ENCODE measurements at regions not wholly inside any gene's neighbourhood (a gene's known extent, or its start where the extent isn't known, plus 50 kb on each side); places are given as distances from the start of the nearest gene placed in this dataset.

- CTCF ChIA-PET: no interaction called here
- FAIRE-seq (no peak), DNase-seq (ENCODE audit: low read depth in 1 of 2, low spot score in 1 of 2) (no peak), ATAC-seq (no peak)
- H3K4me1 ChIP-seq: no peaks in the 10 kb centered on the region
- H3K4me3 ChIP-seq: no peak overlapping the region
- 38% methylated on average over 4 of the region's 4 CpGs for WGBS (ENCODE audit: missing lambda C conversion rate)
- no peaks in the 10 kb centered on the region for H3K9me3 ChIP-seq
- POLR2A ChIA-PET: no interaction called here
- TF ChIP-seq, protein P1, sequence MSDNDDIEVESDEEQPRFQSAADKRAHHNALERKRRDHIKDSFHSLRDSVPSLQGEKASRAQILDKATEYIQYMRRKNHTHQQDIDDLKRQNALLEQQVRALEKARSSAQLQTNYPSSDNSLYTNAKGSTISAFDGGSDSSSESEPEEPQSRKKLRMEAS (IDR thresholded peaks at IDR 0.05): no peak
- TF ChIP-seq EHMT2 (IDR thresholded peaks at IDR 0.05; ENCODE audit: low read depth) (no peak), RCOR1 (IDR thresholded peaks at IDR 0.05; ENCODE audit: low read depth, low read length) (no peak), FOSL2 (IDR thresholded peaks at IDR 0.05) (no peak), FOSL2 (CRISPR knock-in tag; IDR thresholded peaks at IDR 0.05) (no peak)
- TF ChIP-seq, protein P2, sequence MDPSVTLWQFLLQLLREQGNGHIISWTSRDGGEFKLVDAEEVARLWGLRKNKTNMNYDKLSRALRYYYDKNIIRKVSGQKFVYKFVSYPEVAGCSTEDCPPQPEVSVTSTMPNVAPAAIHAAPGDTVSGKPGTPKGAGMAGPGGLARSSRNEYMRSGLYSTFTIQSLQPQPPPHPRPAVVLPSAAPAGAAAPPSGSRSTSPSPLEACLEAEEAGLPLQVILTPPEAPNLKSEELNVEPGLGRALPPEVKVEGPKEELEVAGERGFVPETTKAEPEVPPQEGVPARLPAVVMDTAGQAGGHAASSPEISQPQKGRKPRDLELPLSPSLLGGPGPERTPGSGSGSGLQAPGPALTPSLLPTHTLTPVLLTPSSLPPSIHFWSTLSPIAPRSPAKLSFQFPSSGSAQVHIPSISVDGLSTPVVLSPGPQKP (IDR thresholded peaks at IDR 0.05; ENCODE audit: low read depth, low read length): no peak
- TF ChIP-seq, protein P3, sequence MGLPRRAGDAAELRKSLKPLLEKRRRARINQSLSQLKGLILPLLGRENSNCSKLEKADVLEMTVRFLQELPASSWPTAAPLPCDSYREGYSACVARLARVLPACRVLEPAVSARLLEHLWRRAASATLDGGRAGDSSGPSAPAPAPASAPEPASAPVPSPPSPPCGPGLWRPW (IDR thresholded peaks at IDR 0.05): no peak
- no peak overlapping the region for H3K4me2 ChIP-seq
- no peak overlapping the region for H3K27ac ChIP-seq
Measured at GRCh38 chr13:88183440-88183839, 512.3 kb downstream of the SLITRK5 start.

DNA sequence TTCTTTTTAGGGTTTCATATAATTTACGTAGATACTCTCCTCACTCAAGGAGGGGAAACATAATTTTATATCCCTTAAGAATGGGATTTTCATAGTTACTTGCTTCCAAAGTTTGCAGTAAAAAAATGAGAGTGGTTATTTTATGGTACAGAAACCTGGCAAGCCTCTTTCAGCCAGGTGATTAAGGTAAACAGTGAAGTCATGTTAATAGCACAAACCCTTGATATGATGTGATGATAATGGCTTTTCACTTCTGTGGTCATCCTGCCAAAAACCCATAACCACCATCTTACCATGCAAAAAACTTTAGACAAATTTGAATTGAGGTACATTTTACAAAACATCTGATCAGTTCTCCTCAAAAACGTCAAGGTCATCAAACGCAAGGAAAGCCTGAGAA, 517.8 kb downstream of the SLITRK5 start:
- WGBS (ENCODE audit: missing lambda C conversion rate): 61% methylated on average over 3 of the region's 3 CpGs
- FAIRE-seq: no peak

GRCh38 chr13:88189728-88190127, 518.6 kb downstream of the SLITRK5 start:
- ChIA-PET POLR2A (no interaction called here), CTCF (no interaction called here)
- 12% methylated on average over 2 of the region's 2 CpGs for WGBS (ENCODE audit: missing lambda C conversion rate)
- H3K4me2 ChIP-seq: no peak overlapping the region
- no peak overlapping the region for H3K4me3 ChIP-seq
- TF ChIP-seq, protein P4, sequence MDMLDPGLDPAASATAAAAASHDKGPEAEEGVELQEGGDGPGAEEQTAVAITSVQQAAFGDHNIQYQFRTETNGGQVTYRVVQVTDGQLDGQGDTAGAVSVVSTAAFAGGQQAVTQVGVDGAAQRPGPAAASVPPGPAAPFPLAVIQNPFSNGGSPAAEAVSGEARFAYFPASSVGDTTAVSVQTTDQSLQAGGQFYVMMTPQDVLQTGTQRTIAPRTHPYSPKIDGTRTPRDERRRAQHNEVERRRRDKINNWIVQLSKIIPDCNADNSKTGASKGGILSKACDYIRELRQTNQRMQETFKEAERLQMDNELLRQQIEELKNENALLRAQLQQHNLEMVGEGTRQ (IDR thresholded peaks at IDR 0.05): no peak
- TF ChIP-seq RNF2 (IDR thresholded peaks at IDR 0.05; ENCODE audit: borderline replicate concordance, low read depth) (no peak), BHLHE40 (IDR thresholded peaks at IDR 0.05; ENCODE audit: low read depth, low read length) (no peak), CBX8 (IDR thresholded peaks at IDR 0.05) (no peak), SREBF2 (IDR thresholded peaks at IDR 0.05) (no peak), HOXB13 (CRISPR knock-in tag; IDR thresholded peaks at IDR 0.05; ENCODE audit: low read depth) (no peak), RAD21 (conservative IDR thresholded peaks at IDR 0.05 in 1 of 2, IDR thresholded peaks at IDR 0.05 in 1 of 2) (no peak), NFE2L2 (conservative IDR thresholded peaks at IDR 0.05; ENCODE audit: low read length) (no peak), CBX2 (IDR thresholded peaks at IDR 0.05; ENCODE audit: borderline replicate concordance, low read depth) (no peak), HOXA7 (CRISPR knock-in tag; IDR thresholded peaks at IDR 0.05) (no peak), TFCP2L1 (CRISPR knock-in tag; IDR thresholded peaks at IDR 0.05) (no peak), HDAC2 (IDR thresholded peaks at IDR 0.05) (no peak)
- TF ChIP-seq, protein P5, sequence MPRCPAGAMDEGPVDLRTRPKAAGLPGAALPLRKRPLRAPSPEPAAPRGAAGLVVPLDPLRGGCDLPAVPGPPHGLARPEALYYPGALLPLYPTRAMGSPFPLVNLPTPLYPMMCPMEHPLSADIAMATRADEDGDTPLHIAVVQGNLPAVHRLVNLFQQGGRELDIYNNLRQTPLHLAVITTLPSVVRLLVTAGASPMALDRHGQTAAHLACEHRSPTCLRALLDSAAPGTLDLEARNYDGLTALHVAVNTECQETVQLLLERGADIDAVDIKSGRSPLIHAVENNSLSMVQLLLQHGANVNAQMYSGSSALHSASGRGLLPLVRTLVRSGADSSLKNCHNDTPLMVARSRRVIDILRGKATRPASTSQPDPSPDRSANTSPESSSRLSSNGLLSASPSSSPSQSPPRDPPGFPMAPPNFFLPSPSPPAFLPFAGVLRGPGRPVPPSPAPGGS (IDR thresholded peaks at IDR 0.05): no peak
- TF ChIP-seq, protein P6, sequence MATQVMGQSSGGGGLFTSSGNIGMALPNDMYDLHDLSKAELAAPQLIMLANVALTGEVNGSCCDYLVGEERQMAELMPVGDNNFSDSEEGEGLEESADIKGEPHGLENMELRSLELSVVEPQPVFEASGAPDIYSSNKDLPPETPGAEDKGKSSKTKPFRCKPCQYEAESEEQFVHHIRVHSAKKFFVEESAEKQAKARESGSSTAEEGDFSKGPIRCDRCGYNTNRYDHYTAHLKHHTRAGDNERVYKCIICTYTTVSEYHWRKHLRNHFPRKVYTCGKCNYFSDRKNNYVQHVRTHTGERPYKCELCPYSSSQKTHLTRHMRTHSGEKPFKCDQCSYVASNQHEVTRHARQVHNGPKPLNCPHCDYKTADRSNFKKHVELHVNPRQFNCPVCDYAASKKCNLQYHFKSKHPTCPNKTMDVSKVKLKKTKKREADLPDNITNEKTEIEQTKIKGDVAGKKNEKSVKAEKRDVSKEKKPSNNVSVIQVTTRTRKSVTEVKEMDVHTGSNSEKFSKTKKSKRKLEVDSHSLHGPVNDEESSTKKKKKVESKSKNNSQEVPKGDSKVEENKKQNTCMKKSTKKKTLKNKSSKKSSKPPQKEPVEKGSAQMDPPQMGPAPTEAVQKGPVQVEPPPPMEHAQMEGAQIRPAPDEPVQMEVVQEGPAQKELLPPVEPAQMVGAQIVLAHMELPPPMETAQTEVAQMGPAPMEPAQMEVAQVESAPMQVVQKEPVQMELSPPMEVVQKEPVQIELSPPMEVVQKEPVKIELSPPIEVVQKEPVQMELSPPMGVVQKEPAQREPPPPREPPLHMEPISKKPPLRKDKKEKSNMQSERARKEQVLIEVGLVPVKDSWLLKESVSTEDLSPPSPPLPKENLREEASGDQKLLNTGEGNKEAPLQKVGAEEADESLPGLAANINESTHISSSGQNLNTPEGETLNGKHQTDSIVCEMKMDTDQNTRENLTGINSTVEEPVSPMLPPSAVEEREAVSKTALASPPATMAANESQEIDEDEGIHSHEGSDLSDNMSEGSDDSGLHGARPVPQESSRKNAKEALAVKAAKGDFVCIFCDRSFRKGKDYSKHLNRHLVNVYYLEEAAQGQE (IDR thresholded peaks at IDR 0.05): no peak
- TF ChIP-seq, protein P3 (IDR thresholded peaks at IDR 0.05): no peak
- DNase-seq (ENCODE audit: low read depth in 1 of 2, low spot score in 1 of 2) (no peak), ATAC-seq (no peak), FAIRE-seq (no peak)
- no peaks in the 10 kb centered on the region for H3K4me1 ChIP-seq
- H3K27ac ChIP-seq: no peak overlapping the region
- H3K9me3 ChIP-seq: no peaks in the 10 kb centered on the region

More for the DNA sequence above, 517.8 kb downstream of the SLITRK5 start:
- Histone ChIP-seq H3K27ac (no peak overlapping the region), H3K9me3 (no peaks in the 10 kb centered on the region), H3K4me2 (no peak overlapping the region), H3K4me1 (no peaks in the 10 kb centered on the region), H3K4me3 (no peak overlapping the region)
- ChIA-PET POLR2A (no interaction called here), CTCF (no interaction called here)
- DNase-seq (ENCODE audit: low read depth in 1 of 2, low spot score in 1 of 2) (no peak), ATAC-seq (no peak)
- TF ChIP-seq CBX2 (IDR thresholded peaks at IDR 0.05; ENCODE audit: borderline replicate concordance, low read depth) (no peak), PHF8 (IDR thresholded peaks at IDR 0.05; ENCODE audit: borderline replicate concordance, low read depth) (no peak), MYC (IDR thresholded peaks at IDR 0.05; ENCODE audit: borderline replicate concordance, low read length) (no peak), EHMT2 (IDR thresholded peaks at IDR 0.05; ENCODE audit: low read depth) (no peak)
